ENCODE measurements at regions not wholly inside any gene's neighbourhood (a gene's known extent, or its start where the extent isn't known, plus 50 kb on each side); places are given as distances from the start of the nearest gene placed in this dataset.
A peak's percentile ranks its signal among the peaks of the same experiment; 100 is the strongest.

- H3K14ac ChIP-seq (ENCODE audit: insufficient read length) = no peak overlapping the region
- H4K20me1 ChIP-seq (replicated peaks in 1 of 2; ENCODE audit: control insufficient read depth in 1 of 2, insufficient read depth in 2 of 2, low read length in 2 of 2) = no peaks in the 10 kb centered on the region
- no peak overlapping the region for H4K8ac ChIP-seq (ENCODE audit: extremely low read depth, insufficient read depth, low read length)
- H3K27ac ChIP-seq (ENCODE audit: low read depth, low read length) = no peak overlapping the region
- H3K79me1 ChIP-seq (ENCODE audit: low read depth, low read length) = no peaks in the 10 kb centered on the region
- no peak overlapping the region for H2BK15ac ChIP-seq (ENCODE audit: low read length)
- H2BK120ac ChIP-seq (replicated peaks; ENCODE audit: low read depth, low read length) = no peak overlapping the region
- H3K4me3 ChIP-seq (ENCODE audit: extremely low read depth in 1 of 4, insufficient read depth in 2 of 4, low read depth in 3 of 4, low read length in 4 of 4) = no peak overlapping the region
- CTCF ChIA-PET (ENCODE audit: partially characterized antibody) = no interaction called here
- H2AFZ ChIP-seq (ENCODE audit: low read length) = peak overlapping the region; percentile 49; the same call in 1 of the 2 replicates
- H3K23me2 ChIP-seq (ENCODE audit: low read depth, low read length) = no peaks in the 10 kb centered on the region
- no peaks in the 10 kb centered on the region for H3K9me3 ChIP-seq (ENCODE audit: insufficient read depth in 2 of 2, low read depth in 1 of 2, low read length in 1 of 2)
- no peaks in the 10 kb centered on the region for H3K79me2 ChIP-seq (ENCODE audit: control insufficient read depth in 1 of 2, insufficient read depth in 2 of 2, low read length in 2 of 2)
- no peak overlapping the region for H2AK5ac ChIP-seq (ENCODE audit: low read depth, low read length)
- no peaks in the 10 kb centered on the region for H3K36me3 ChIP-seq (ENCODE audit: control insufficient read depth in 2 of 4, insufficient read depth in 4 of 4, low read length in 3 of 4)
- TF ChIP-seq HDAC2 (IDR thresholded peaks at IDR 0.05; ENCODE audit: borderline replicate concordance in 1 of 2, low read depth in 2 of 2, low read length in 2 of 2) = no peak
- H4K91ac ChIP-seq (replicated peaks; ENCODE audit: insufficient read length, low read length) = no peak overlapping the region
- H3K18ac ChIP-seq (ENCODE audit: extremely low read depth, low read length) = no peak overlapping the region
- no peak overlapping the region for H2BK5ac ChIP-seq (ENCODE audit: low read depth, low read length)
- 90% methylated on average over 4 of the region's 4 CpGs; no CpG with 5 or more reads in 1 of the 2 experiments for whole genome bisulfite sequencing, 2 experiments (ENCODE audit: extremely low coverage in 1 of 2, insufficient coverage in 1 of 2, insufficient read length in 1 of 2, insufficient replicate concordance in 2 of 2, low coverage in 1 of 2, low lambda C conversion rate in 2 of 2, missing lambda C conversion rate in 1 of 2)
- no peaks in the 10 kb centered on the region for H3K4me1 ChIP-seq (replicated peaks in 1 of 4; ENCODE audit: control insufficient read depth in 3 of 4, insufficient read depth in 4 of 4, low read length in 3 of 4)
- peaks cover 0 to 1% (median 0%) of the 10 kb centered on the region in 4 experiments; a peak in 1 of 7 replicates for H3K27me3 ChIP-seq (replicated peaks in 1 of 4; ENCODE audit: control insufficient read depth in 3 of 4, extremely low read depth in 1 of 4, insufficient read depth in 3 of 4, low read length in 3 of 4)
- POLR2A ChIA-PET (ENCODE audit: partially characterized antibody) = no interaction called here
- no peak overlapping the region for H2BK20ac ChIP-seq (ENCODE audit: low read length)
- FAIRE-seq (no peak), DNase-seq (ENCODE audit: low read depth in 1 of 2, low spot score in 2 of 2) (no peak)
- H2BK12ac ChIP-seq (ENCODE audit: low read depth, low read length) = no peak overlapping the region
- no peak overlapping the region for H3K23ac ChIP-seq (ENCODE audit: insufficient read length)
- H3K4me2 ChIP-seq (ENCODE audit: insufficient read depth in 1 of 2, low read depth in 2 of 2, low read length in 2 of 2) = no peak overlapping the region
- H3K9ac ChIP-seq (replicated peaks in 1 of 4; ENCODE audit: extremely low read depth in 1 of 4, low read depth in 3 of 4, low read length in 3 of 4) = no peak overlapping the region
- no peak overlapping the region for H3K4ac ChIP-seq (replicated peaks; ENCODE audit: insufficient read length, low read depth, low read length)
- H3K56ac ChIP-seq (replicated peaks; ENCODE audit: insufficient read length, low read depth, low read length) = no peak overlapping the region
- no peak overlapping the region for H4K5ac ChIP-seq (ENCODE audit: insufficient read length, low read depth, low read length)
Observed at GRCh38 chr3:23129117-23129516, 74.0 kb upstream of the UBE2E2 start.

Measured in H1 (cell line).